BE2C (cell line): ENCODE measurements at regions not wholly inside any gene's neighbourhood (a gene's known extent, or its start where the extent isn't known, plus 50 kb on each side); places are given as distances from the start of the nearest gene placed in this dataset.

ENCODE experiments used
- DNase-seq: peaks from one replicate; pipeline ENCODE4 v3.0.0-alpha.2; 2020
- H3K27me3 ChIP-seq: fragments of 250-450 bp; sonication (Bioruptor Pico); 2 replicates; pipeline ENCODE4 v1.5.1; 2020; ENCODE audit warnings: mild to moderate bottlenecking
- H3K36me3 ChIP-seq: fragments of 250-450 bp; sonication (Bioruptor Pico); 2 replicates; pipeline ENCODE4 v1.5.1; 2020; ENCODE audit warnings: mild to moderate bottlenecking
- H3K4me1 ChIP-seq: fragments of 250-450 bp; sonication (Bioruptor Pico); 2 replicates; pipeline ENCODE4 v1.5.1; 2020
- H3K4me3 ChIP-seq: 2 replicates; pipeline ENCODE4 v1.5.1; 2011; ENCODE audit warnings: low read depth, low read length
- H3K9me3 ChIP-seq: fragments of 250-450 bp; sonication (Bioruptor Pico); 2 replicates; pipeline ENCODE4 v1.5.1; 2020
- TF ChIP-seq, protein P1 (sequence below): IDR thresholded peaks from 2 replicates; pipeline ENCODE4 v1.5.1; 2012; ENCODE audit warnings: mild to moderate bottlenecking, low read depth, low read length

DNA sequence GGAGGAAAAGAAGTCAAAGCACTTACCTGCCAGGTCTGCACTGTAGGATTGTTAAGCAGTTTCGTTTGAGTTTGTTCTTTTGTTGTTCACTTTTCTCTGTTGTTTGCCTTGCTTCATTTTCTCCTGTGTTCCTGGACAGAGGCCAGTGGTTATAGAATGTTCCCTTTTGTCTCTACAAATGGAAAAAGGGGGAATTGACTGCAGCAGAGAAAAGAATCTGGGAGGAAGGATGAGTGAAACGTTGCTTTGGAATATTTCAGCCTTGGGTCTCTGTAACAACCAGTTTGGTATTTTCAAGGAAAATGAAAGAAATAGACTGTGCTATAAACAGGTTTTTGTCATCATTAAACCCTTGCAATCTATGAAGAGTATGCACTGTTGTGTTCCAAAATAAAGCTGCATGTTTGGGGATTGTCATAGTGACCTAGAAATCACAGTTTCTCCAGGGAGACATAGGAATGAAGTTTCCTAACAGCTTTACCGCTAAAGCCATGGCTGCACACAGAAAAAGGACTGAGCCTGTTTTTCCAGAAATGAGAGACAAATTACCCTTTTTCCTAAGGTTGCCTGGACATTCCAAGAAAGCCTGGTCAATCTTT, 60.8 kb upstream of the HABP2 start:
- Histone ChIP-seq H3K4me3 (no peak overlapping the region), H3K36me3 (no peaks in the 10 kb centered on the region), H3K9me3 (no peaks in the 10 kb centered on the region), H3K4me1 (no peaks in the 10 kb centered on the region), H3K27me3 (no peaks in the 10 kb centered on the region)
- TF ChIP-seq, protein P1, sequence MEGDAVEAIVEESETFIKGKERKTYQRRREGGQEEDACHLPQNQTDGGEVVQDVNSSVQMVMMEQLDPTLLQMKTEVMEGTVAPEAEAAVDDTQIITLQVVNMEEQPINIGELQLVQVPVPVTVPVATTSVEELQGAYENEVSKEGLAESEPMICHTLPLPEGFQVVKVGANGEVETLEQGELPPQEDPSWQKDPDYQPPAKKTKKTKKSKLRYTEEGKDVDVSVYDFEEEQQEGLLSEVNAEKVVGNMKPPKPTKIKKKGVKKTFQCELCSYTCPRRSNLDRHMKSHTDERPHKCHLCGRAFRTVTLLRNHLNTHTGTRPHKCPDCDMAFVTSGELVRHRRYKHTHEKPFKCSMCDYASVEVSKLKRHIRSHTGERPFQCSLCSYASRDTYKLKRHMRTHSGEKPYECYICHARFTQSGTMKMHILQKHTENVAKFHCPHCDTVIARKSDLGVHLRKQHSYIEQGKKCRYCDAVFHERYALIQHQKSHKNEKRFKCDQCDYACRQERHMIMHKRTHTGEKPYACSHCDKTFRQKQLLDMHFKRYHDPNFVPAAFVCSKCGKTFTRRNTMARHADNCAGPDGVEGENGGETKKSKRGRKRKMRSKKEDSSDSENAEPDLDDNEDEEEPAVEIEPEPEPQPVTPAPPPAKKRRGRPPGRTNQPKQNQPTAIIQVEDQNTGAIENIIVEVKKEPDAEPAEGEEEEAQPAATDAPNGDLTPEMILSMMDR: no peak
- no peak for DNase-seq

DNA sequence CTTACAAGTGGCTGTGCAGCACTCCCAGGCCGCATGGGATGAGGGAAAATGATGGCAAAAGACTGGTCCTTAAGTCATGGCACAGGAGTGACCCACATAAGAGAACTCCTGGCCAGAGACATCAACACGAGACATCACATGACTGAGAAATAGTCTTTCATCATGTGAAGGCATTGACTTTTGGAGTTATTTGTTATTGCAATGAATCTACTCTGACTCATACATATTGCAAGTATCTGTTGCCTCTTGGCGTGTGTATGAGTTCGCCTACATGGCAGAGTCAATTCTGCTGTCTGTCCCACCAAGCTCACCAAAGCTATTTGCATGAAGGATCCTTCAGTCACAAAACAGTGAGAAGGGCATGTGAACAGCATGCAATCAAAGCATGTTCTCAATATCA, 59.7 kb upstream of the HABP2 start:
- no peaks in the 10 kb centered on the region for H3K9me3 ChIP-seq

DNA sequence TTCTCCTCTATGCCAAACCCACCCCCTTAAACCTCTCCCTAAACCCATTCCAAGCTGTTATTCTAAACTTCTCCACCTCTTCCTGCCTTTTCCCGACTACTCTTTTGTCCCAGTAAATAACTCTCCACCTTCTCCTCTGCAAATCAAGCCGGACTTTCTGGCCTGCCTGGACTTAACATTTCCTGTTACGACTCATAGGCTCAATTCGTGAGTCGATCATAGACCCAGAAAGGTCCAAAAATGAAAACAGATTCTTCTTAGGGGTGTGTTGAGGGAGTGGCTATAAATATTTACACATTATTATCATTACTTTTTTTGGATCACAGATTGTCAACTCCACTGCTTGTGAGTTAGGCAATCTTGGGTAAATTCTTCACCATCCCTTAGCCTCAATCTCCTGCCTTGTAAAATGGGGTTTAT, 59.0 kb upstream of the HABP2 start:
- Histone ChIP-seq H3K36me3 (no peaks in the 10 kb centered on the region), H3K4me3 (no peak overlapping the region), H3K4me1 (no peaks in the 10 kb centered on the region), H3K27me3 (no peaks in the 10 kb centered on the region), H3K9me3 (no peaks in the 10 kb centered on the region)
- DNase-seq: no peak
- TF ChIP-seq, protein P1: no peak

More for the DNA sequence above, 59.7 kb upstream of the HABP2 start:
- no peak overlapping the region for H3K4me3 ChIP-seq
- no peak for DNase-seq
- TF ChIP-seq, protein P1: no peak
- H3K36me3 ChIP-seq: no peaks in the 10 kb centered on the region
- H3K27me3 ChIP-seq: no peaks in the 10 kb centered on the region
- H3K4me1 ChIP-seq: no peaks in the 10 kb centered on the region

DNA sequence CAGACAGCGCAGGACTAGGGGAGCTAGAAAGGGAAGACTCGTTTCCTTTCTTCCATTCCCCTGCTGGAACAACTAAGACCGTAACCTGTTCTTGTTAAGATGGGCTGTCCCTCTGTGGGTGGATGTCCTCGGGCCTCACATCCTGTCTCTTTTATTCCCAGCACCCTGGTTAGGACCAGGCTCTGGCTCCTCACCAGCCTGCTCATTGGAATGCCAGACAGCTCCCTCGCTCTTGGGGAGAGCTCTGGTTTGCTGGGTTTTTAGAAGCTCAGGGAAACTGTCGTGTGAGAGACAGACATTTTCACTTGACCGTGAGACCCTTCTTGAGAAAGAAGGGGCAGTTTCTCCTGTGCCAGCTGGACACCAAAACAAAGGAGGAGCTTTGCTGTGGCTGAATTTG, 58.1 kb upstream of the HABP2 start:
- no peaks in the 10 kb centered on the region for H3K9me3 ChIP-seq
- no peak for DNase-seq
- no peaks in the 10 kb centered on the region for H3K36me3 ChIP-seq
- no peaks in the 10 kb centered on the region for H3K27me3 ChIP-seq
- no peaks in the 10 kb centered on the region for H3K4me1 ChIP-seq
- TF ChIP-seq, protein P1: no peak
- no peak overlapping the region for H3K4me3 ChIP-seq

DNA sequence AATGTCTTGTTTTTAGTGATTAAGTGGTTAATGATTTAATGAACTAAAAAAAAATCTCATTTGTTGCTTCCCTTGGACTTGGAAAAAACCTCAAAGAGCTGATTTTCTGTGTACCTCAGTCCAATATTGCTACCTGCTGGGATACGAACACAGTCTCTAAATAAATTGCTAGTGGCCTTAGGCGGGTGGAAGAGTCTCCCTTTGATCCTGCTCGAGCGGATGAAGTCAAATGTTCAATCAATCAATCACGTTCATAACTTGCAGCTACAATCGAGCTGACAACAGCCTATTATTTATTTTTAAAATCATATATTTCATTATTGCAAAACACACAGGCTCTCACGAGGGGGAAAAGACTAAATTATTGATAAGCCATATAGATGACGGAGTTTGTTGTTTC, 57.3 kb upstream of the HABP2 start:
- Histone ChIP-seq H3K9me3 (no peaks in the 10 kb centered on the region), H3K4me1 (no peaks in the 10 kb centered on the region), H3K27me3 (no peaks in the 10 kb centered on the region), H3K36me3 (no peaks in the 10 kb centered on the region), H3K4me3 (no peak overlapping the region)
- TF ChIP-seq, protein P1: no peak
- DNase-seq: no peak

DNA sequence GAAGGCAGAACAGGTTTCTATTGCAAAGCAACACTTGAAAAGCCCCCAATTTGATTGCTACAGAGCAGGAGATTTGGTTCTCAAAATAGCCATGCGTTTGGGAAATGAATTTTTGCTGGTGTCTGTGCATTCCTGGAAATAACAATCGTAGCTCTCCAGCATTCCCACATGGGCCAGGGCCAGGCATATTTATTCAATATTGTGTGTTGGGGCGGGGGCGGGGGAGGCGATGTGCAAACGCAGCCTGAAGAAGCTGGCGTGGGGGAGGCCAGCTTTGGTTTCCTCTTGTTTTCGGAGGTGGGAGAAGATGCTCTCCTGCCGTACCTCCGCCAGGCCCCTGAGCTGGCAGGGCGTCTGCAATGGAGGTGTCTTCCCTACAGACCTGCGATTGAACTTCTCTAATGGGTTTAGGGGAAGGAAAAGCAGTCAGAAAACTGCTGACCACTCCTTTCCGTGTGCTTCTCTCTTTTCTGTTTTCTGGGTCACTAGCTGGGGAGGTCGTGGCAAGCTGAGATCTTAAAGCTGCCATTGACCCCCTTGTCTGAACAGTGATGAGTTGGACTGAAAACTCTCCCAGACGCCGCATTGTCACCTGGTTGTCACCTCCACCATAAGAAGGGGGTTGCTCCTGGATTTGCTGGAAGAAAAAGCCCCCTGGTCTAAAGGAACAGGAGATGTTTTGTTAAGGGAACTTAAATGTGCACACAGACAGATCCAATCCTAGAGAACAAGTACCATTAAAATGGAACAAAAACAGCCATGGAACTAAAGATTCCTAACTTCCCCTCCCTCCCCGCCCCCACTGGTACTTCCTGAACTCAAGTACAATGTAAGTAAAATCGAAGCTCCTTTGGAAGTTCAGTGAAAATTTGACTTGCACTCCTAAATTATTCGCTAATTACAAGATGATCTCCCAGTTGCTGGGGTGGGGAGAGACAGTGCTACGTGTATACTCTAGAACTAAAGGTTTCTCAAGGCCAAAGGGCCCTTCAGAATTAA, 56.4 kb upstream of the HABP2 start:
- Histone ChIP-seq H3K4me3 (no peak overlapping the region), H3K27me3 (no peaks in the 10 kb centered on the region), H3K36me3 (no peaks in the 10 kb centered on the region), H3K9me3 (no peaks in the 10 kb centered on the region), H3K4me1 (no peaks in the 10 kb centered on the region)
- DNase-seq: no peak
- TF ChIP-seq, protein P1: no peak
